ENCODE measurements at regions not wholly inside any gene's neighbourhood (a gene's known extent, or its start where the extent isn't known, plus 50 kb on each side); places are given as distances from the start of the nearest gene placed in this dataset.

DNA sequence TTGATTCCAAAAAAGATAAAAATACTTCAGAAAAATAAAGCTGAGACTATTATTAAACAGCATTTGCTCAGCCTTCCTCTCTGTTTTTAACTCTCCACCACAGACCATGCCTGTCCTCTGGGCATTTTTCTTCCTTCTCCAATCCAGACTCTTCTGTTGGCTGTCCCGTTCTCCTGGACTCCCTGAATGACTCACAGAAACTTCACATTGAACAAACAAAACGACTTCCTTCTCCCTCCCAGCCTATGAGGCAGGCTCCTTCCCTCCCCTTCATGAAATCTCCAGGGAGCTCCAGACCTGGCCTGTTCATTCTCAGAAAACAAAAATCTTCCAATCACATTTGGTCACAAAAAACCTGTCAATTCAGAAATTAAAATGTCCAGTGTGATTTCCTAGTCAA, 421.3 kb downstream of the NPHP4 start:
- no TSS peak for BruUV-seq (replicated peaks)
- peaks cover 16% of the 10 kb centered on the region for H3K27me3 Mint-ChIP-seq (ENCODE audit: unreplicated experiment)

DNA sequence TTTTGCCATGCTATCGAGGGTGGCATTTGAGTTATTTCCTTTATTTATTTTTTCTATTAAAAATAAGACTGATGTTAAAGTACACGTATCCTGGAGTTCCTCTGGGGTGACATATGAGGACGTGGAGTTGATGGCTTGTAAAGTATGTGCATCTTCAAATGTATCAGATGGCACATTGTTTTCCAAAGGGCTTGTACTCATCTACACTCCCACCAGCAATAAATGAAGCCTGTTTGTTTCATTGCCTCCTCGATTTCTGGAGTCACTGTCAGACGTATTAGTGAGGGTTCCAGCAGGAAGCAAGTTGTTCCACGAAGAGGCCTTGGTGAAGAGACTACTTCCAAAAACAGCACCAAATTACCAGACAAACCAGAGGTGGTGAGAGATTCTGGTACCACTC, 423.9 kb downstream of the NPHP4 start:
- no peak for TF ChIP-seq CTCF (IDR thresholded peaks at IDR 0.05; ENCODE audit: unreplicated experiment)
- no peak for DNase-seq
- Mint-ChIP-seq H3K27ac (ENCODE audit: unreplicated experiment) (no peak overlapping the region), H3K4me1 (ENCODE audit: low read depth, unreplicated experiment) (no peaks in the 10 kb centered on the region), H3K36me3 (ENCODE audit: insufficient read depth, unreplicated experiment) (no peaks in the 10 kb centered on the region), H3K4me3 (ENCODE audit: low read depth, unreplicated experiment) (no peak overlapping the region), H3K27me3 (ENCODE audit: unreplicated experiment) (no peaks in the 10 kb centered on the region), H3K9me3 (ENCODE audit: low read depth, unreplicated experiment) (no peaks in the 10 kb centered on the region)
- intact Hi-C loops (cut with micrococcal nuclease; ENCODE audit: unreplicated experiment), result no loop called here
- CTCF ChIA-PET, result no interaction called here
- no TSS peak for BruUV-seq (replicated peaks)

More for the DNA sequence above, 421.3 kb downstream of the NPHP4 start:
- H3K36me3 Mint-ChIP-seq (ENCODE audit: insufficient read depth, unreplicated experiment), result no peaks in the 10 kb centered on the region
- H3K27ac Mint-ChIP-seq (ENCODE audit: unreplicated experiment), result no peak overlapping the region
- H3K9me3 Mint-ChIP-seq (ENCODE audit: low read depth, unreplicated experiment), result no peaks in the 10 kb centered on the region
- no peaks in the 10 kb centered on the region for H3K4me1 Mint-ChIP-seq (ENCODE audit: low read depth, unreplicated experiment)
- CTCF ChIA-PET, result no interaction called here
- intact Hi-C loops (cut with micrococcal nuclease; ENCODE audit: unreplicated experiment), result no loop called here
- no peak overlapping the region for H3K4me3 Mint-ChIP-seq (ENCODE audit: low read depth, unreplicated experiment)
- DNase-seq, result no peak
- no peak for TF ChIP-seq CTCF (IDR thresholded peaks at IDR 0.05; ENCODE audit: unreplicated experiment)

DNA sequence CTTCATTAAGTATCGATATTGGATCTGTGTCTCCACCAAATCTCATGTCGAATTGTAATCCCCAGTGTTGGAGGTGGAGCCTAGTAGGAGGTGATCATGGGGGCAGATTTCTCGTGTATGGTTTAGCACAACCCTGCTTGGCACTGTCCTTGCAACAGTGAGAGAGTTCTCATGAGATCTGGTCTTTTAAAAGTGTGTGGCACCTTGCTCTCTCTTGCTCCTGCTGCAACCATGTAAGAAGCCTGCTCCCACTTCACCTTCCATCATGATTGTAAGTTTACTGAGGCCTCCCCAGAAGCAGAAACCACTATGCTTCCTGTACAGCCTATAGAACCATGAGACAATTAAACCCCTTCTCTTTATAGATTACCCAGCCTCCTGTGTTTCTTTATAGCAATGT, 424.4 kb downstream of the NPHP4 start:
- no peaks in the 10 kb centered on the region for H3K9me3 Mint-ChIP-seq (ENCODE audit: low read depth, unreplicated experiment)
- intact Hi-C loops (cut with micrococcal nuclease; ENCODE audit: unreplicated experiment), result no loop called here
- no peak overlapping the region for H3K4me3 Mint-ChIP-seq (ENCODE audit: low read depth, unreplicated experiment)
- no TSS peak for BruUV-seq (replicated peaks)
- no peaks in the 10 kb centered on the region for H3K4me1 Mint-ChIP-seq (ENCODE audit: low read depth, unreplicated experiment)
- CTCF ChIA-PET, result no interaction called here
- TF ChIP-seq CTCF (IDR thresholded peaks at IDR 0.05; ENCODE audit: unreplicated experiment), result no peak
- no peak for DNase-seq
- no peaks in the 10 kb centered on the region for H3K27me3 Mint-ChIP-seq (ENCODE audit: unreplicated experiment)
- no peaks in the 10 kb centered on the region for H3K36me3 Mint-ChIP-seq (ENCODE audit: insufficient read depth, unreplicated experiment)
- no peak overlapping the region for H3K27ac Mint-ChIP-seq (ENCODE audit: unreplicated experiment)

DNA sequence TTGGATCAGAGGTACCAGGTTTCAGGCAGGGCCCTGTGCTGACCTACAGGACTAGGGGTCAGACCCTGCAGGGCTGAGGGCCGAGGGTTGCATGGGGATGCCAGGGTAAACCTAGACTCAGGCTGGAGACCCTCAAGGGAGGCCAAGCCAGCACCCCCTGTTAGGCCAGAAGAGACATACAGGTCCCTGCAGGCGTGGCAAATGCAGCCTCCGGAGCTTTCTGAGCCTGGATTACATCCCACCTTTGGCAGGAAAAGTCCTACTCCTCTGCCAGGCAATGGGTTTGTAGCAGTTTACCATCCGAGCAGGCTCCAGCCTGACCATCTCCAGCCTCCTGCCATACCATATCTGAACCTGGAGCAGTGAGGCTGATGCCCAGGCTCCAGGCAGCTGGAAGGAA, 425.3 kb downstream of the NPHP4 start:
- Mint-ChIP-seq H3K27me3 (ENCODE audit: unreplicated experiment) (no peaks in the 10 kb centered on the region), H3K9me3 (ENCODE audit: low read depth, unreplicated experiment) (no peaks in the 10 kb centered on the region), H3K4me3 (ENCODE audit: low read depth, unreplicated experiment) (no peak overlapping the region), H3K36me3 (ENCODE audit: insufficient read depth, unreplicated experiment) (no peaks in the 10 kb centered on the region), H3K4me1 (ENCODE audit: low read depth, unreplicated experiment) (no peaks in the 10 kb centered on the region), H3K27ac (ENCODE audit: unreplicated experiment) (no peak overlapping the region)
- CTCF ChIA-PET, result no interaction called here
- BruUV-seq (replicated peaks), result no TSS peak
- intact Hi-C loops (cut with micrococcal nuclease; ENCODE audit: unreplicated experiment), result no loop called here
- TF ChIP-seq CTCF (IDR thresholded peaks at IDR 0.05; ENCODE audit: unreplicated experiment), result no peak
- no peak for DNase-seq
